ENCODE measurements at regions not wholly inside any gene's neighbourhood (a gene's known extent, or its start where the extent isn't known, plus 50 kb on each side); places are given as distances from the start of the nearest gene placed in this dataset.
"Not testable (repeated sequence)": the region's sequence is repeated elsewhere in the genome, so short reads cannot be mapped to it uniquely, and the experiment has no call there.

DNA sequence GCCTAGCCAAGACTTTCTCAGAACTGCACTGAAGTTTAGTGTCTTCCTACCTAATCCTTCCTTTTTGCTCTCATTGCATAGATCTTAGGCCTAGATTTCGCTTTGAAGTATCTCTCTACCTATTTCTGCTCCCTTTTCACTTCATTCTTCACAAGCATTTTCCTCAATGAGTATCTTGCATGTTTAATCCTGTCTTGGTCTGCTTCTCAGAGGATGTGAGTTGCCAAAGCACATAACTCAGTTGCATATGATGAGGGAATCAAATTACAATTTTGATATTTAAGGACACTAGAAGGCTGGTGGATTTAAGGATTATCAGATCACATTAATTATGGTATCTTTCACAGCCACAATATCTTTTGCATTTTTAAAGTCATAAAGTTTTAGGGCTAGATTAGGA, 195.5 kb upstream of the DAAM1 start:
- Histone ChIP-seq H3K9me3 (no peaks in the 10 kb centered on the region; the same call in 1 of the 2 replicates), H3K4me3 (ENCODE audit: low read depth, low read length) (no peak overlapping the region), H3K36me3 (ENCODE audit: control insufficient read depth, insufficient read depth, low read length) (no peaks in the 10 kb centered on the region), H3K27me3 (replicated peaks; ENCODE audit: control insufficient read depth, insufficient read depth, low read length) (no peaks in the 10 kb centered on the region), H3K4me1 (no peaks in the 10 kb centered on the region)
- Mint-ChIP-seq H3K36me3 (ENCODE audit: insufficient read depth, unreplicated experiment) (no peaks in the 10 kb centered on the region), H3K27ac (ENCODE audit: unreplicated experiment) (no peak overlapping the region), H3K9me3 (ENCODE audit: unreplicated experiment) (no peaks in the 10 kb centered on the region), H3K4me1 (ENCODE audit: low read depth, unreplicated experiment) (no peaks in the 10 kb centered on the region), H3K27me3 (ENCODE audit: insufficient read depth, unreplicated experiment) (peaks cover 9% of the 10 kb centered on the region), H3K4me3 (ENCODE audit: unreplicated experiment) (no peak overlapping the region)
- POLR2A ChIA-PET, result no interaction called here
- BruUV-seq (replicated peaks), result no TSS peak
- TF ChIP-seq, protein P1, sequence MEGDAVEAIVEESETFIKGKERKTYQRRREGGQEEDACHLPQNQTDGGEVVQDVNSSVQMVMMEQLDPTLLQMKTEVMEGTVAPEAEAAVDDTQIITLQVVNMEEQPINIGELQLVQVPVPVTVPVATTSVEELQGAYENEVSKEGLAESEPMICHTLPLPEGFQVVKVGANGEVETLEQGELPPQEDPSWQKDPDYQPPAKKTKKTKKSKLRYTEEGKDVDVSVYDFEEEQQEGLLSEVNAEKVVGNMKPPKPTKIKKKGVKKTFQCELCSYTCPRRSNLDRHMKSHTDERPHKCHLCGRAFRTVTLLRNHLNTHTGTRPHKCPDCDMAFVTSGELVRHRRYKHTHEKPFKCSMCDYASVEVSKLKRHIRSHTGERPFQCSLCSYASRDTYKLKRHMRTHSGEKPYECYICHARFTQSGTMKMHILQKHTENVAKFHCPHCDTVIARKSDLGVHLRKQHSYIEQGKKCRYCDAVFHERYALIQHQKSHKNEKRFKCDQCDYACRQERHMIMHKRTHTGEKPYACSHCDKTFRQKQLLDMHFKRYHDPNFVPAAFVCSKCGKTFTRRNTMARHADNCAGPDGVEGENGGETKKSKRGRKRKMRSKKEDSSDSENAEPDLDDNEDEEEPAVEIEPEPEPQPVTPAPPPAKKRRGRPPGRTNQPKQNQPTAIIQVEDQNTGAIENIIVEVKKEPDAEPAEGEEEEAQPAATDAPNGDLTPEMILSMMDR (IDR thresholded peaks at IDR 0.05; ENCODE audit: insufficient read depth in 1 of 2, low read depth in 1 of 2, low read length in 1 of 2, severe bottlenecking in 1 of 2, unreplicated experiment in 1 of 2), result no peak
- intact Hi-C loops (cut with micrococcal nuclease; ENCODE audit: unreplicated experiment), result no loop called here
- CTCF ChIA-PET, result no interaction called here
- DNase-seq, result no peak

DNA sequence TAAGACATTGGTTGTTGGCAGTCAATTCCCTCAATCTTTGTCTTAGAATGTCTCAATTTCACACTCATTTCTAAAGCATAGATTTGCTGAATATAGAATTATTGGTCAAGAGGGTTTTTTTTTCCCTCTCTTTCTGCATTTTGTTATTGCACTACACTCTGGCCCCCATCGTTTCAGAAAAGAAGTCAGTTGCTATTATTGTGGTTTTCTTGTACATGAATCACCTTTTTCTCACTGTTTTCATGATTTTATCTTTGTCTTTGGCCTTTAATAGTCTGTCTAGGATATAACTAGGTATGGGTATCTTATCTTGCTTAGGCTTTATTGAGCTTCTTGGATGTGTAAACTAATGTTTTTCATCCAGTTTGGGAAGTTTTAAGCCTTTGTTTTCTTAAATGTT, 194.3 kb upstream of the DAAM1 start:
- no peaks in the 10 kb centered on the region for H3K9me3 ChIP-seq
- no peaks in the 10 kb centered on the region for H3K4me1 Mint-ChIP-seq (ENCODE audit: low read depth, unreplicated experiment)
- H3K27ac Mint-ChIP-seq (ENCODE audit: unreplicated experiment), result no peak overlapping the region
- BruUV-seq (replicated peaks), result no TSS peak
- H3K36me3 Mint-ChIP-seq (ENCODE audit: insufficient read depth, unreplicated experiment), result no peaks in the 10 kb centered on the region
- no peaks in the 10 kb centered on the region for H3K4me1 ChIP-seq
- H3K27me3 ChIP-seq (replicated peaks; ENCODE audit: control insufficient read depth, insufficient read depth, low read length), result no peaks in the 10 kb centered on the region
- DNase-seq, result no peak
- H3K4me3 ChIP-seq (ENCODE audit: low read depth, low read length), result no peak overlapping the region
- H3K9me3 Mint-ChIP-seq (ENCODE audit: unreplicated experiment), result no peaks in the 10 kb centered on the region
- intact Hi-C loops (cut with micrococcal nuclease; ENCODE audit: unreplicated experiment), result no loop called here
- POLR2A ChIA-PET, result no interaction called here
- CTCF ChIA-PET, result no interaction called here
- H3K4me3 Mint-ChIP-seq (ENCODE audit: unreplicated experiment), result no peak overlapping the region
- peaks cover 9% of the 10 kb centered on the region for H3K27me3 Mint-ChIP-seq (ENCODE audit: insufficient read depth, unreplicated experiment)
- TF ChIP-seq, protein P1 (IDR thresholded peaks at IDR 0.05; ENCODE audit: insufficient read depth in 1 of 2, low read depth in 1 of 2, low read length in 1 of 2, severe bottlenecking in 1 of 2, unreplicated experiment in 1 of 2), result no peak
- H3K36me3 ChIP-seq (ENCODE audit: control insufficient read depth, insufficient read depth, low read length), result no peaks in the 10 kb centered on the region

DNA sequence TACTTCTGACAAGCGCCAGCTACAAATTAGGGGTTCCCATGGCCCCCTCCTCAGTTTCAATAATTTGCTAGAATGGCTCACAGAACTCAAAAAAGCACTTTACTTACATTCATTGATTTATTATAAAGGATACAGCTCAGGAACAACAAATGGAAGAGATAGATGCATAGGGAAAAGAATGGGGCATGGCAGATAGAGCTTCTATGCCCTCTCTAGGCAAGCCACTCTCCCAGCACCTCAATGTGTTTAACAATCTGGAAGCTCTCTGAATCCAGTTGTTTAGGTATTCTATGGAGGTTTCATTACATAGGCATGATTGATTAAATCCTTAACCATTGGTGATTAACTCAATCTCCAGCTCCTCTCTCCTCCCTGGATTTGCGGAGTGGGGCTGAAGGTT, 184.5 kb upstream of the DAAM1 start:
- ChIA-PET CTCF (interaction anchor here (1.1 kb wide), 1 partner anchor 503 kb away, joined by 4 read pairs; no protein-coding TSS in a partner anchor), POLR2A (no interaction called here)
- BruUV-seq (replicated peaks), result no TSS peak
- no peak overlapping the region for H3K4me3 ChIP-seq (ENCODE audit: low read depth, low read length)
- Mint-ChIP-seq H3K9me3 (ENCODE audit: unreplicated experiment) (no peaks in the 10 kb centered on the region), H3K4me3 (ENCODE audit: unreplicated experiment) (no peak overlapping the region), H3K4me1 (ENCODE audit: low read depth, unreplicated experiment) (no peaks in the 10 kb centered on the region), H3K27ac (ENCODE audit: unreplicated experiment) (no peak overlapping the region), H3K36me3 (ENCODE audit: insufficient read depth, unreplicated experiment) (no peaks in the 10 kb centered on the region), H3K27me3 (ENCODE audit: insufficient read depth, unreplicated experiment) (peaks cover 16% of the 10 kb centered on the region)
- H3K4me1 ChIP-seq, result no peaks in the 10 kb centered on the region
- TF ChIP-seq, protein P1 (IDR thresholded peaks at IDR 0.05; ENCODE audit: insufficient read depth in 1 of 2, low read depth in 1 of 2, low read length in 1 of 2, severe bottlenecking in 1 of 2, unreplicated experiment in 1 of 2), result no peak
- no peak for DNase-seq
- intact Hi-C loops (cut with micrococcal nuclease; ENCODE audit: unreplicated experiment), result no loop called here
- no peaks in the 10 kb centered on the region for H3K27me3 ChIP-seq (replicated peaks; ENCODE audit: control insufficient read depth, insufficient read depth, low read length)
- no peaks in the 10 kb centered on the region for H3K36me3 ChIP-seq (ENCODE audit: control insufficient read depth, insufficient read depth, low read length)
- H3K9me3 ChIP-seq, result no peaks in the 10 kb centered on the region

DNA sequence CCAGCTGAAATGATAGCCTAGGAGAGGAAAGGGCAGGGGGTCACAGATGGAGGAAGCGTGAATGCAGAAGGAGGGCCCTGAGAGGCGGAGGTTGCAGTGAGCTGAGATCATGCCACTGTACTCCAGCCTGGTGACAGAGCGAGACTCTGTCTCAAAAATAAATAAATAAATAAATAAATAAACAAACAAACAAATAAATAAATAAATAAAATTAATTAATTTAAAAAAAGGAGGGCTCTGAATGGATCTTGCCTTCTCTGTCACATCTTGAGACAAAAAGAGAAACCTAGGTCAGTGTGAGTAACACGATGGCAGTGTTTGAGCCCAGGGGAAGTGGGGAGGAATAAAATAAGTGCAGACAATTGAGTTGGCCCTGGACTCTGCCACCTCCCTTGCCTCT, 182.3 kb upstream of the DAAM1 start:
- not testable (repeated sequence) for H3K4me1 Mint-ChIP-seq (ENCODE audit: low read depth, unreplicated experiment); BruUV-seq (replicated peaks)

More for the DNA sequence above, 182.3 kb upstream of the DAAM1 start:
- POLR2A ChIA-PET; H3K4me3 Mint-ChIP-seq (ENCODE audit: unreplicated experiment); H3K9me3 Mint-ChIP-seq (ENCODE audit: unreplicated experiment); H3K9me3 ChIP-seq; H3K27ac Mint-ChIP-seq (ENCODE audit: unreplicated experiment); H3K36me3 Mint-ChIP-seq (ENCODE audit: insufficient read depth, unreplicated experiment); H3K27me3 ChIP-seq (replicated peaks; ENCODE audit: control insufficient read depth, insufficient read depth, low read length); DNase-seq; intact Hi-C loops (cut with micrococcal nuclease; ENCODE audit: unreplicated experiment); H3K4me1 ChIP-seq; H3K4me3 ChIP-seq (ENCODE audit: low read depth, low read length); CTCF ChIA-PET; H3K36me3 ChIP-seq (ENCODE audit: control insufficient read depth, insufficient read depth, low read length): not testable (repeated sequence)
- peaks cover 16% of the 10 kb centered on the region for H3K27me3 Mint-ChIP-seq (ENCODE audit: insufficient read depth, unreplicated experiment)
